HG02973 (cell line): ENCODE measurements at regions not wholly inside any gene's neighbourhood (a gene's known extent, or its start where the extent isn't known, plus 50 kb on each side); places are given as distances from the start of the nearest gene placed in this dataset.

Source experiments
- ATAC-seq: cut with Tn5 transposase; IDR thresholded peaks from one replicate; pipeline ENCODE4 v1.9.1; 2021; ENCODE audit warnings: moderate library complexity; ENCODE audit not compliant: unreplicated experiment

DNA sequence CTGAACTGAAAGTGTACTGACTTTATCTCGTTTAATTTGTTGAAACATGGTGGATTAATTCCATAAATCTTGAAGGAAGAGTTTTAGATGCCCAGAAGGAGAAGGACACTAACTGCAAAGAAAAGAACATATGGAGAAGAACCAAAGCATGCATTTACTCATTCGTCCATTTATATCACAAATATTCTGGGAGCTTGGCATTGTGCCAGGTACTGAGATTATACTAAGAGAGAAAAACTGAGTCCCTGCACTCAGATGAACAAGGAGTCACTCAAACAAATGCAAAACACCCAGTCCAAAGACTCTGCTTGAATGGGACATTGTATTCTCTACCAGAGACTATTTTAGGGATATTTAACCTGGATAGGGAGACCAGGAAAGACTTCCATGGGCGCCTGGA is 588.0 kb upstream of the MGMT start:
- no peak for ATAC-seq

DNA sequence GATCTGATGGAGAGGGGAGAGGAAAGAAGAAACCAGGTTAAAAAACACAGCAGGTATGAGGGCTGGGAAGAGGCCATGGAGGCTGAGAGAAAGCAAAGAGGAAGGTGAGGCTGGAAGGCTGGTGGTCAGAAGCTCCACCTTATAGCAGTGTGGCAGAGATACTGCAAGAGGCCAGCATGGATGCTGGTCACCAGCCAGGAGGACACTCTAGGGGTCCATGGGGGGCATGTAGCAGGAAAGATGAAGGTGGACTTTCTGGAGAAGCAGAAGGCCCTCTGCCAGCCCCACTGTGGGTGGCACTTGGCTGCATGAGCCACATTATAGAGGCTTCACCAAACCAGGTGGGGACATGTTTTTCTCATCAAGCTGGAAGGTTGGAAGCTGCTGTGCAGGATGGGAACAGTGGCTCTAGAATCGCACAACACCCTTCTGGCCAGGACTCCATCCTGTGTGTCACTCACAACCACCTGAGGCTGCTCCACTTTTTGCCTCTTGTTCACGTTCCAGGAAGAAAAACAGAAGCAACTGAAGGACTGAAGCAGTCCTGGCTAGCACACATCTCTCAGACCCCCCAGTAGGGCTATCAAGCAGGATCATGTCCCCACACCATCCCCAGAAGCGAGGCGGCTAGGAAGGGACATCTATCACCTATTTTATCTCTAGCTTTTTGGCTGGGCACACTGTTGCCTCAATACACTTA is 587.5 kb upstream of the MGMT start:
- ATAC-seq, result no peak

DNA sequence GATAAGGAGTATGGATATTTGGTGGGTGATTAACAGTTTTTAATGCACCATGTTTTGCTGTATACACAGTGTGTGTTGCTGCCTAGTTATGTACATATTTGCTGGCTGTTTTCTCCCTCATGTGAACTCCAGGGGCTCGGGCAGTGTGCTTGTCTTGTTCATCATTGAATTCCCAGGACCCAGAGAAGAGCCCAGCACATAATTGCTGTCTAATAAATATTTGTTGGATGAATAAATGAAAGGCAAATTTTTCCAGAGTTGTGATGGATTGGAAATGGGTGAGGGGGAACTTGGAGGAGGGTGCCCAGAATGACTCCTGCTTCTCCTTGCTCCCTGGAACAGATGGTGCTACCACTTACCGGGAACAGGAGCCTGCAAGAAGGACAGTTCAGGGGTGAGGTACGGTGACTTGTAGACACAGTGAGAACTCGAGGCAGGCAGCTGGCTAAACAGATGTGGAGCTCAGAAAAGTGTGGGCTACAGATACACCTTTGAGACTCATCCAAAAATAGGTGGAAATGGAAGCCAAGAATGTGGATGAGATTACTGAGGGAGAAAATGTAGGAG is 586.8 kb upstream of the MGMT start:
- ATAC-seq, result no peak

DNA sequence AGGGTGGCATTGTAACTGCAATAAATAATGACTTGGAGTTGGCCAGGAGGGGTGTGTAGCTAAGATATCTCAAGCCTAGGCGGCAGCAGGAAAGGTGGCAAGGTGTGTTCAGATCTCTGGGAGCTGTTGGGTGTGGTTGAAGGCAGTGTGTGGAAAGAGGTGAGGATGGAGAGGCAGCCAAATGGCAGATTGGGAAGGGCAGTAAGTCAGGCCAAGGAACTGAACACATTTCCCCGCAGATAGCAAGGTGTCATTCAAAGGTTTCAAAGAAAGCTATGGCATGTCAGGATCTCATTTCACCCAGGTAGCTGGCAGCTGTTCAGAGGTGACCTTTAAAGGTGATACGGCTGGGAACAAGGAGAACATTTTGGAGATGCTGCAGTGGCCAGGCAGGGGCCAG is 586.0 kb upstream of the MGMT start:
- no peak for ATAC-seq

DNA sequence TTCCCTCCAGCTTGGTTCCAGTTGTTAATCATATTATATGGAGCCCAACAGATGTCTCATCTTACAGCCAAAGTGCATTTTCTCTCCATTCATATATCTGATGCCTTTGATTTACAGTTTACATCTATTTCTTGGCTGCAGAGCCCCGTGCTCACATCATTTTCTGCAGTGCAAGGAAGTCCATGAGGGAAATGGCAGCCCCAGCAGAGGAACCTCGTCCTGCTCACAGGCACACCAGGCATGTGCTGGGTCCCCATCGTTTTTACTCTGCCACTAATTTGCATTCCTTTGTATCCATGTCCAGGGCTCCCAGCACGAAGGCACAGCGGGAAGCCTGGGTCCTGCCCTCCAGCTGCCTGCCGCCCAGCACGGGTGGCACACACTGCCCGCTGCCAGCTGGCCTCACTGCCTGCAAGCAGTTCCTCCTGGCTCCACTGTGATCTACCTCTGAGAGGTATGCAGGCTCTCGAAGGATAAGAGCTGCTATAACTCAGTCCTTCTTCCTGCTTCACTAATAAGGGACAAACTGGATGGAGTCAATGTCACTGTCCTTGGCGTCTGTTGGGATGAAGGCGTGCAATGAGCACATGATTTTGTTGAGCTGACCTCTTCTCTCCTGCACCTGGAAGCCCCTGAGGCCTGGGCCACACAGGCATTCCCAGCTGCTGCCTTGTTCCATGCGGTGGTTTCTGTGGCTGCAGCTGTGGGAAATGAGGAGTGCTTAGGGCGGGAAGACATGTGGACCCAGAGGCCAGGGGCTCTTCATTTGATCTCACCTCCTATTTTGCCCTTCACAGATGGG is 583.6 kb upstream of the MGMT start:
- ATAC-seq, result no peak

DNA sequence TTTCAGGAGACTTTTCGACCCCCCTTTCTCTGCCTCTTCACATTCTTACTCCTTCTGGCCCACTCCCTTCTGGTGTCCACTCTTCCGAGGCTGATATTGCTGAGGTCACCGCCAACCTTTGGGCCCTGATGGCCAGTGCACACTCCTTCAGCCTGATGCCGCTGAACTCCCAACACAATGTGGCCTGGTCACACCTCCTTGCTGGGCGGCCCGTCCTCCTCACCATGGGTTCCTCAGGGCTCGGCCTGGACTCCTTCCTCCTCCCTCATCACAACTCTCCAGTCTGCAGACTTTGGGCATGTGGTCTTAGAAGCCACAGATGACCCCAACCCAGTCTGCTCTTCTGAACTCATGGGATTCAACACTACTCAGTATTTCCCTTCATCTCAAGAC is 583.0 kb upstream of the MGMT start:
- no peak for ATAC-seq

DNA sequence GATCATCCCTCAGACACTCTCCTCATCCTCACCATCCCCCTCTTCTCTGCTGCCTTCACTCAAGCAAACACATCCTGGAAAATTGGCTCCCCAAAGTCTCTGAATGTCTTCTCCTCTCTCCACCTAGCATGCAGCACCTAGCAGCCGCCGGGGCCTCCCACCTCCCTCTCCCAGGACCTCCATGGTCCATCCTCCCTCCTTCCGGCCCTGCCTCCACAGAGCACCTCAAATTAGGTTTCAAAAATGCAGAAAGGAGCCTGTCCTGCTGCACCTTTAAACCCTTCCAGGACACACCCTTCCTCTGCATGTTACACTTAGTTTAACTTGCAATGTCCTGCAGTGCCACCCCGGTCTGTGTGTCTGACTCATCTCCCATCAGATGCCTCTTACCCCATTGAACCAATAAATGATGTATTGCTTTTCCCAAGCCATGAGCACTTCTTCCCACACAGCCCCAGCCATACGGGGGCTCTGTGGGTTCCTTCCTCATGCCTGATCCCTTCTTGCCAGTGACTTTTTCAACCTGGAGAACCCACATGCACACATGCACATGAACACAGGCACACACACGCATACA is 582.5 kb upstream of the MGMT start:
- ATAC-seq, result no peak

DNA sequence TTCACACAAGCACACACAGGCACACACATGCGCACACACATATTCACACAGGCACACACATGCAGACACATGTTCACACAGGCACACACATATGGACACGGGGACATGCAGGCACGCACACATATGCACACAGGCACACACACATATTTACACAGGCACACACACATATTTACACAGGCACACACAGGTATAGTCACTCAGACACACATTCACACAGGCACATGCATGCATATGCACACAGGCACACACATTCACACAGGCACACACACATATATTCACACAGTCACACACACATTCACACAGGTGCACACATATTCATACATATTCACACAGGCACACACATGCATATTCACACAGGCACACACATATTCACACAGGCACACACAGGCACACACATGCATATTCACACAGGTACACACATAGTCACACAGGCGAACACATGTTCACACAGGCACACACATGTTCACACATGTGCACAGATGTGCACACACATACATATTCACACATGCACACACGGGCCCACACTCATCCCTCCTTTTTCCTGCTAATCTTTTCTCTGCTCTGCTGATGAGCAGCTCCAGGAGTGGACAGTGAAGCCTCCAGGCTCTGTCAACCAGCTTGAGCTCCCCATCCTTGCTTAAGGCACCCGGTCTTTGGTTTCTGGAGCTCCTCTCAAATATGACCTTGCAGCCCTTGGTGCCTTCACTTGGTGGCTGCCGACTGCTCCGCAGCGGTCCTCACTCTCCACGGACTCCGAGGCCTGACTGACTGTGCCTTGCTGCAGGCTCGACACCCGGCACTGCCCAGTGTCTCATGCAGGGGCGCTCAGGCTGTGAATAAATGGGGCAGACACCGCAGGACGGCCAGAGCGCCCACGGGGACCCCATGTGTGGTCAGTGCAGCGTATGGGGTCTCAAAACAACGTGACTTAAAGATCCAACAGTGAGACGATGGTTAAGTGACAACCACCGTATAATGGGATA is 581.2 kb upstream of the MGMT start:
- no peak for ATAC-seq

DNA sequence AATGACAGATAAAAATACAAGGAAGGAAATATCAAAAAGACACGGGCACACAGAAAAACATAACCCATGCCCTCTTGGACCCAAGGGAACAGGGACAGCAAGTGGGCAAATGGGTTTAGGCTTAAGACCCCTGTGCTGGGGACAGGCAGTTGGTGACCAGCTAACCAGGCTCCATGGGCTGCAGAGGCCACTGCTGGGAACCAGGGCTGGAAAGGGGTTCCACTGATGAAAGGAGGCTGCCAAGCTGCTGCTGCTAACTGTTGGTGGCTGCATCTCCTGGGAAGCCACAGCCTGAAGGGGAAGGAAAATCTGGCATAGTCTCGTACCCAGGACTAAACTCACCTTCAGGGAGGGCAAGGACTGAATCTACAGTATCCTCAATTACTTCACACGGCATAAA is 579.2 kb upstream of the MGMT start:
- ATAC-seq, result no peak

DNA sequence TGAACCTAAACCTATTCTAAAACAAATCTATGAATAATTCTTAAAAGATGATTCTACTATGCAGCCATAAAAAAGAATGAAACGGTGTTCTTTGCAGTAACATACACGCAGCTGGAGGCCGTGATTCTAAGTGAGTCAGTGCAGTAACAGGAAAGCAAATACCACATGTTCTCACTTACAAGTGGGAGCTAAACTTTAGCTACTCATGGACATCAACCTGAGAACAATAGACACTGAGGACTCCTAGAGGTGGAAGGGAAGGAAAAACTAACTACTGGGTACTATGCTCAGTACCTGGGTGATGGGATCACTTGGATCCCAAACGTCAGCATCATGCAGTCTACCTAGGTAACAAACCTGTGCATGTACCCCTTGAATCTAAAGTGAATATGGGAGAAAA is 575.0 kb upstream of the MGMT start:
- no peak for ATAC-seq

DNA sequence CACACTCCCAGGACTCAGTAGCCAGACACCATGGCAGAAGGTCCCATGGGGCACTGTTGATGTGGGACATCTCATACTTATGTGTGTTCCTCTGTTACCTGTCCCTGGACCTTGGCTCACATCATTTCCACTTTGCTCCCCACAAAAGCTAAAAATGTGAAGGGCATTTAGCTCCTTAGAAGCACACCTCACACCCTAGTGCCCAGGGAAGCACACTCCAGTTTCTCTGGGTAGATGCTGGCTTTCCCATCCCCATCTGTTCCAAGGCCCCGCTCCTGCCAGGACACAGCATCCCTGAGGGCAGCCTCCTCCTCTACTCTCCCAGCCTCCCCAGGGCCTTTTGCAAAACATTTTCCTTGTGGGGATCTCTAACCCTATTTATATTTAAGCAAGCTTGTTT is 572.4 kb upstream of the MGMT start:
- no peak for ATAC-seq

DNA sequence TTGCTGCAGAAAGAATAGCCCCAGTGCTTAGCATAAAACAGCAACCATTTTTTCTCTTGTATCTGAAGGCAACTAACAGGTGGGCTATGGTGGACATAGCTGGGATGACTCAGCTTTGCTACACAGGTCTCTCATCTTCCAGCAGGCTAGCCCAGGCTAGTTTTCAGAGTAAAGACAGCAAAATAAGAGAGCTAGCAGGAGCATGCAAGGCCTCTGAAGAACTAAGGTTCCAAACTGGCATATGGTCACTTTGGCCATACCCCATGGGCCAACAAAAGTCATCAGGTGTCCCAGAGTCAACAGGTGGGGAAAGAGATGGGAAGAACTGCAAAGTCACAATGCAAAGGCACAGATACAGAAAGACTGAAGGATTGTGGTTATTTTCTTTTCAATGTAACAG is 571.6 kb upstream of the MGMT start:
- no peak for ATAC-seq

DNA sequence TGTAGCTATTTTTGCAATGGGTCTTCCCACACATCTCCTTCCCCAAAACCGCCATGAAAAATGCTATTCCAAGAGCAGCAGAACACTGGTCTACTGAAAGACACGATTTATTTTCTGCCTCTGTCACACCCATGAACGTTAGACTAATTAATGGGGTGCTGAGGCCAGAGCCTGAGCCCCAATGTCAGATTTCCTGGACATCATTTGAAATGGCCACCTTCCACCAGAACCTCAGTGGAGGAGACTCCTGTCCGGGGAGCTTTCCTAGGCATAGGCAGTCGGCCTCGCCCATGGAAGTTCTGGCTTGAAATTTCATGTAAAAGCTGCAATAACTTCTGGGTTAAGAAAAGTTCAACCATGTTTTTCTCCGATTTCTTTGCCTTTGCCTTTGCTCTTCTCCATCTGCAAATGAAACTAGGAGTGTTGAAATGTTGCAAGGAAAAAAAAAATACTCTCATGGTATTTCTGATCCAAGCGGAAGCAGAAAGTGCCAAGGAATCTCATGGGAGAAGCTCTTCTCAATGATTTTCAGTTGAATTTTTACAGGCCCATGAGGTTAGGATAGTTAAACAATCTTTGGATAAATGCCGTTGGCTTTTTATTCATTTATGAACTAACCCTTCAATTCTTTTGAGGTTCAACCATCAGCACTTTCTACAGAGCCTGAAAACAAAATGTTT is 570.8 kb upstream of the MGMT start:
- no peak for ATAC-seq

DNA sequence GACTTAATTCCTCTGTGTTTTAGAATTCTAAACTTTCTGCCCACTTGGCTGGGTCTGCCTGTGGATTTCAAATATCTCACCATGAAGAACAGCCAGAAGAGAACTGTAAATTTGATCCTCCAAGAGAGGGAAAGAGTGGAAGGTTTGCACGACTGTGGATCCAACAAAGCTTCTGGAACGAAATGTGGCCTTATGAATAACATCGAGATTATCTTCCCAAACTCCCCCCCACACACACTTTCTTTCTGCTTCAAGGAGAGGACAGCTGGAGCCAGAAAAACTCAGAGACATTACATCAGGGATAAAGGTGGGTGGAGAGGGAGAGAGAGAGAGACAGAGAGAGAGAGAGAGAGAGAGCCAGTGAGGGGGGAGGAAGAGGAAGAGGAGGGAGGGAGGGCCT is 570.1 kb upstream of the MGMT start:
- no peak for ATAC-seq

DNA sequence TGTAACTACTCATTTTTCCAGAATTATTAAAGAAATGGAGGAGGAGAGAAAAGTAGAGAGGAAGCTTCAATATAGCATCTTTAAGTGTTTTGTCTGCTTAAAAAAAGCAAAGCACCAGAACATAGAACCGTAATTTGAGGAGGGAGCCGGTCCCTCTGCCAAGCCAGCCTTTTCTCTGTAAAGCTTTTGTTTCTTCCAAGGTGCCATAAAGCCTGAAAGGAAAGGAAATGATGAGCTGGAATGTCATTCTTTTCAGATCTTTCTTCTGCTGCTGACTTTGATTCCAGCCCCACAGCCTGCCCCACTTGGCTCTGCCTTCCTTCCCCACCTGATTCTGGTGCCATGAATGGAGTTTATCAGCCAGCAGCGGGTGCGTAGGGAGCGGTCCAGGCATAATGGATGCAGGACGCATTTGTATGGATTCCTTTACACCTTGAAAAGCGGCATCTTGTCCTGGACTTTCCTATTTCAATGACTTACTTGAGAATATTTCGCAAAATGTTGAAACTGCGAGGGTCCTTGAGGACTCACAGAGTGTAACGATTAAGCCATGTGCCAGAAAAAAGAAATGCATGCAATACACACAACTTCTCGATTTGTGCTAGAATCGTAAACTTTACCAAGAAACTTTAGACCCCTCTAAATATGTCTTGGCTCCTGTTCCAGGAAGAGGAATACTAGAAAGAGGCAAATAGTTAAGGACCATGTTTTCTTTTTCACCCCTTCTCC is 569.5 kb upstream of the MGMT start:
- ATAC-seq, result no peak

DNA sequence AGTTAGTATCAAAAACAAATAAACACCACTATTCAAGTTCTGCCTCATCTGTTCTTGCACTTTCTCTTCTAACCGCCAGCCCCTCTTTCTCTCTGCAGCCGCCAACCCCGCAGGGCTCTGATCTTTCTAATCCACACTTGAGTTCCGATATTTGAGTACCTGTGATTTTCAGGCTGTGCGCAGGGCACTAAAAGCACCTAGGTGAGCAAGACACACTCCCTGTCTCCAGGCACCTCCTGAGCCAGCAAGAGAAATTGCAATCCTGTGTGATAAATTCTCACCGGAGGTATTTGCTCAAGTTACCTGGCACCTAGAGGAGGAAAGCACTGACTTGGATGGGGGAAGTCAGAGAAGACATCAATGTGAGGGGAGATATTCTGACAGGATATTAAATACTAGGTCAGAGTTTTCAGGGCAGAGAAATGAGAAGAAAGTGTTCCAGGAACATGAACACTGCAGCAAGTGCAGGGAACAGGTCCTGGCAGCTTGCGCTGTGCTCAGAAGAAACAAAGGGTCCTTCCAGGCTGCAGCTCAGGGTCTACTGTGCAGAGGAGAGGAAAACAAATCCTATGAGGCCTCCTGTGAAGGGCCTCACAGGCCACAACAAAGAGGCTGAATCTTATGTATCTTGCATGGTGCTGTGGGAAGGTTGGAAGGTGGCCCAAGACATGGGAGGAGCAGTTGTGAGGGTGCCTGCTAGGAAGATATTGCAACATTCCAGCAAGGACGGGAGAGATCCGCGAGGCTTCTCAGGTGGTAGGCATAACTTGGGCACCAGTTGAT is 568.7 kb upstream of the MGMT start:
- no peak for ATAC-seq

DNA sequence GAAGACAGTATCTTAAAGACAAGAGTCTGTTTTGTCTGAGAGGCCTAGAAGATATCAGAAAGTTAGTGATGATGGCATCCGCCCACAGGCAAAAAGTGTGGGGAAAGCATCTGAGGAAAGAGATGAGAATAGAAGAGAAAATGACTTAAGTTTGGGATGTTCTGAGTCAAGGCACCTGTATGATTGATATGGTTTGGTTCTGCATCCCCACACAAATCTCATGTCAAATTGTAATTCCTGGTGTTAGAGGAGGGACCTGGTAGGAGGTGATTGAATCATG is 568.2 kb upstream of the MGMT start:
- no peak for ATAC-seq

DNA sequence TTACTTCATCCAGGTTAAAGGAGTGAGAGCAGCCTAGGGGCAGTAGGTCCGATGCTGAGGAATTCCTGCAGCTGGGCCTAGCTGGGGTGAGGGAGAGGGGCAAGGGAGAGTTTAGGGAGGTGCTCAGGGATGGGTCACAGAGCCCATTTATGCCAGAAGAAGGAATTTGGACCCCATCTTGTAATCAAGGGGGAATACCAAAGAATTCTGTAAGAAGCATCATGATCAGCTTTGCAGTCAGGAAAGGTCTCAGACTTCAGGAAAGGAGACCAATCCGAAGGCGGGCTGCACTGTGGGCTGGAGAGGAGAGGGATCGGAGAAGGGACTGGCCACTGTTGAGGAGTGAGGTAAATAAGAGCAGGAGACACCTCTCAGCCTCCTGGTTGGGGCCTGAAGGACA is 566.6 kb upstream of the MGMT start:
- ATAC-seq, result no peak

DNA sequence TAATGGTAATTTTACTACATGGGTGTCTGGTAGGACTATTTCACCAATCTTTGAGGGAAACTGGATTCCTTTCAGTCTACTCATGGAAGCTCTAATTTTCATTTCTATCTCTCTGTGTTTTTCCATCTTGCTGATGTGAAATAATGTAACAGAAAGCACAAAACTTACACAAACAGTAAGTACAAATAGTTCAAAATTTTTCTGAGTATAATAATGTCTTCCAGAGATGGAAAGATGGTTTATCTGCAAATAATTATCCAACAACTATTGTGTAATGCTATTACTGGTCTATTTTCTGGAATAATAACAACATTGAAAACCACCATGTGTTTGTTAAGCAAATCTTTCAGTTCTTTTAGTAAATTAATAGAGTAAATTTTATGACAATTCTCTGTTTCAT is 565.8 kb upstream of the MGMT start:
- no peak for ATAC-seq
